ENCODE measurements at regions not wholly inside any gene's neighbourhood (a gene's known extent, or its start where the extent isn't known, plus 50 kb on each side); places are given as distances from the start of the nearest gene placed in this dataset.

- no peak for TF ChIP-seq CTCF (IDR thresholded peaks at IDR 0.05; ENCODE audit: borderline replicate concordance, extremely low read depth, low read length, poor library complexity, severe bottlenecking)
- no peak for TF ChIP-seq EZH2 (IDR thresholded peaks at IDR 0.05; ENCODE audit: borderline replicate concordance, low read depth, low read length, severe bottlenecking)
Observed at GRCh38 chr13:20348645-20349408, 116.7 kb upstream of the GJB6 start.

Data from DND-41 (cell line).